GM12891 (cell line): ENCODE measurements at regions not wholly inside any gene's neighbourhood (a gene's known extent, or its start where the extent isn't known, plus 50 kb on each side); places are given as distances from the start of the nearest gene placed in this dataset.
A peak's percentile ranks its signal among the peaks of the same experiment; 100 is the strongest.

Experiments
- DNase-seq: peaks from one replicate; pipeline ENCODE4 v3.0.0; 2011; ENCODE audit warnings: low spot score; ENCODE audit not compliant: insufficient read length
- FAIRE-seq: peaks from 2 replicates; lab custom pipeline; 2011; peaks lifted over from hg19 to GRCh38; lab: Jason Lieb, UNC
- PAX5 ChIP-seq: IDR thresholded peaks from 2 replicates; pipeline ENCODE4 v1.6.1; 2011; ENCODE audit warnings: low read length, moderate library complexity, mild to moderate bottlenecking; ENCODE audit not compliant: insufficient read depth, severe bottlenecking
- POLR2A ChIP-seq: IDR thresholded peaks from 2 replicates; pipeline ENCODE4 v1.6.1; 2011; ENCODE audit warnings: low read depth, low read length, control low read depth
- POLR2AphosphoS5 ChIP-seq: IDR thresholded peaks from 2 replicates; pipeline ENCODE4 v1.6.1; 2011; ENCODE audit warnings: low read depth, low read length, control low read depth
- POU2F2 ChIP-seq: IDR thresholded peaks from 2 replicates; pipeline ENCODE4 v1.6.1; 2011; ENCODE audit warnings: low read depth, mild to moderate bottlenecking, control low read depth, low read length, moderate library complexity
- SPI1 ChIP-seq: IDR thresholded peaks from 2 replicates; pipeline ENCODE4 v1.6.1; 2011; ENCODE audit warnings: low read depth, low read length, control low read depth
- TAF1 ChIP-seq: IDR thresholded peaks from 2 replicates; pipeline ENCODE4 v1.6.1; 2011; ENCODE audit warnings: low read depth, low read length, control low read depth

- no peak for FAIRE-seq
- TF ChIP-seq POLR2AphosphoS5 = no peak
- TF ChIP-seq POLR2A = no peak
- TF ChIP-seq PAX5 = no peak
- no peak for TF ChIP-seq POU2F2
- no peak for TF ChIP-seq TAF1
- no peak for TF ChIP-seq SPI1
- DNase-seq = no peak
Observed at GRCh38 chr10:3460420-3461128, 288.0 kb upstream of the PITRM1 start.

DNA sequence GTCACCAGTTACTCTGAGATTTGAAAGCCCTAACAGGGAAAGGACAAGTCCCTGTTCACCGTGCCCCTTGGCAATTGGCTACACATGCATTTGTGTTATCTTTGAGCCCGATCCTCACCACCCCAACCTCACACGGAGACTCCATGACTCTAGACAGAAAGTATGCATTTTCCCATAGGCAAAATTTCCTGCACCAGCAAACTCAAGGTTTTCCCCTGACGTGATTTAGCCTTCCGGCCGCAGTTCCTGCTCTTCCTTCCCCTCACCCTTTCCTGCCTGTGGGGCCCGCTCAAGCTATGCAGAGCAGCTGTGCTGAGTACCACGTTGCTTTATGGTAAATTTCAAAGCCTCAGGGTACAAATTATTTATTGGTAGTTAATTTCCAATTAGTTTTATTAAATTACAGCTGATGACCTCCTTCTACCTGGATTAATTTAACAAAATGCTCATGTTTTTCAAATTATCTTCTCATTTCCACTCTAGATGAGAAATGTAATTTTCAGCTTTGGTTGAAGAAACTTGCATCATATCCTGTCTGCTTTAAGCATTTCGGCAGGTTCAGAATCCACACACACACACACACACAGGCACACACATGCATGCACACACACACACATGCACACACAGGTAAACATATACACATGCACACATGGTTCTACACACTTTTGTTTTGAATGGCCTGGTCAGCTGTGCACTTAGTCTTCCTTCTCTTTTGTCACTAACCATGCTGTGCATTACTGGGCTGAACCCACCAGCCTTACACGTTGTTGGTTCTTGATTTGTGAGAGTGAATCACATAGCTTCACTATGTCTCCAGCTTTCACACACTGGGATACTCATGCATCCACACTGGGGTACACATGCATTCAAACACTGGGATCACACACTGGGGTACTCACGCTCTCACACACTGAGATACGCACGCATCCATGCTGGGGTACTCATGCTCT lies 283.1 kb upstream of the PITRM1 start:
- DNase-seq = no peak
- no peak for TF ChIP-seq POLR2A
- TF ChIP-seq PAX5 = no peak
- no peak for TF ChIP-seq POLR2AphosphoS5
- no peak for TF ChIP-seq POU2F2
- peak; percentile 73 for FAIRE-seq

DNA sequence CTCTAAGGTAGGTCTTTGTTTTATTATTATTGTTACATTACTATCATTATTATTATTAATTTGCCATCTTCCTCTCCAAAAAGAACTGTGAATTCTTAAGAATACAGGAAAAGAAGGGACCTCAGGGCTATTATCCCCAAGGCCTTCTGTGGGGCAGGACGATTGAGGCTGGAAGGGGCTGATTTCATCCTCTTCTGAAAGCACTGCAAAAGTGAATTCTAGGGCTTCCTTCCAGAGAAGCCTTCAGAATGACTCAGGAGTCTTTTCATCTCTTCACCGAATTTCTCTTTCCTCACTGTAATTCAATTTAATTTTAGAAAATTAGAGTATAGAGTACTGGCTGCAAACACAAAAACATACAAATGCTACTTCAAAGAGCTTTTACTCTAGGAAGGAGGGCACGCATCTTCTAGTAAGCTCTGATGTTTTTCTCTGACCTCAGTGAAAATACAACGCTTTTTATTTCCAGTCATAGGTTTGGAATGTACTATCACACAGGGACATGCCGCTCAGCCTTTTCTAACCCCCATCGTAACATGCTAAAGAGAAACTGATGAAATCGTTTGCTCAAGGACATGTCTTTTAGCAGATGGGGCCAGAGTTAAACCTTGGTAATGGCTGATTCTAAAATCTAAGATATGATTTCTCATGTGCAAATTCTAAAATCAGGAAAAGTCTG lies 280.2 kb upstream of the PITRM1 start:
- no peak for FAIRE-seq
- TF ChIP-seq TAF1 (no peak), POLR2A (no peak), SPI1 (no peak), POLR2AphosphoS5 (no peak), POU2F2 (no peak), PAX5 (no peak)
- DNase-seq = no peak

GRCh38 chr10:3452173-3452626 lies 279.6 kb upstream of the PITRM1 start:
- DNase-seq (no peak), FAIRE-seq (no peak)
- TF ChIP-seq POU2F2 (no peak), TAF1 (no peak), SPI1 (no peak), POLR2AphosphoS5 (no peak), POLR2A (no peak), PAX5 (no peak)

DNA sequence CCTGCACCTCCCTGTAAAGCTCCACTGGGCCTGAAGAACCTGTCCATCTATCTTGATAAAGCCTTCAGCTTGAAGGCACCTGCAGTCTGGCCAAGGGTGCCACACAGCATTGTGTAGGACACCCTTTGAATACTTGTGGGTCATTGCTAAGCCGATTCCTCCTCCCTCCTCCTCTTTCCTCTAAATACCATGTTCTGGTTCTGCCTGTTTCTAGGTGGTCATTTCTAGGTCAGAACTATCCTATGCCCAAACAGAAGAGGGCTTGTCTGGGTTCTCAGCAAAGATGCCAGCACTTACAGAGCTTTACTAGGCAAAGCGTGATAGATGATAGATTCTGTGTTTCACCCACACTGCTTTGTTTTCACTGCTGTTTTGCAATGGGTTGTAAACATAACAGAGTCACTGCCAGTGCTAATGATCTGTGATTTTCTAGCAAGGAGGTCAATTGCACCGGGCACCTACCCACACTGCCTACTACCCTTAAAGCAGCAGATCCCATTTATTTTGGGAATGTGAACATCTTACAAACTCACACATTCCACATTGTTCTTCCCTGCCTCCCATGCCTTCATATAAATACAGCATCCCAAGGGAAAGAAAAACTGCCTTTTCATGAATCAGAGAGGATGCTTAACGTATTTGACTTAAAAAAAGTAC lies 279.1 kb upstream of the PITRM1 start:
- TF ChIP-seq POU2F2 = no peak
- TF ChIP-seq PAX5 = no peak
- TF ChIP-seq TAF1 = no peak
- TF ChIP-seq POLR2A = no peak
- no peak for TF ChIP-seq POLR2AphosphoS5
- no peak for TF ChIP-seq SPI1
- FAIRE-seq (no peak), DNase-seq (no peak)

DNA sequence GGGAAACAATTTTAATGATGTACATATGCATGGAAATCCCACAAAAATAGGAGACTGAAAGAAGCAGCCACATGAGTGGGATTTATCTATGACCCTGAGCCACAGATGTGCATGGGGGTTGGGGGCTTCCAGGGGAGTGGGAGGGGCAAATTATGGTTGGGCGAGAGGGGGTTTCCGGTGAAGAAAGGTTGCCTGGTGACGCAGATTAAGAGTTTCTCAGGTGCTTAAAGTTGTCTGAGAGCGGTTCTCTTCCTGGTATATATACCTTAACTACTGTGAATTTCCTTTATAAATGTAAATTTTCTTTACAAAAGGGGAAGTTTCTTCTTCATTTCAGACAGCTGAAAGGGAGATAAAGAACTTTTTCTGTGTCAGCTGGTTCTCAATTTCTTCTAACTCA lies 273.6 kb upstream of the PITRM1 start:
- no peak for DNase-seq
- FAIRE-seq = no peak
- TF ChIP-seq POLR2A = no peak
- TF ChIP-seq PAX5 = no peak
- no peak for TF ChIP-seq POU2F2
- TF ChIP-seq TAF1 = no peak
- no peak for TF ChIP-seq SPI1
- TF ChIP-seq POLR2AphosphoS5 = no peak

DNA sequence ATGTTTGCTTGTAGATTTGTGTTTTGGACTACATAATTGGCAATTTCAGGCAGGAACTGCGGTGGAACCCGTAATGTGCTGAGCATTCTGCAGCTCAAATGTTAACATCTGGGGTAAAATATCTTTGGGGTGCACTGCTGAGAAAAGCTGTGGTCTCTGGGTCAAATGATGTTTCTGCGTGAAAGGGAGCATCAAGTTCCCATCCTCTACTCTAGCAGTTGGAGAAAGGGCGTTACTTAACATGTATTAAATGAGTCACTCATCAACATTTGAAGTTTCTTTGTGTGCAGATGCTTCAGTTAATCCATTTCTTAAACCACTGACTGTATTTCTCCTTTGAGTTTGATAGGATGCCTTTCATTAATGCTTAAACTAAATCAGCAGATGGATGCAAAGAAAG lies 273.1 kb upstream of the PITRM1 start:
- FAIRE-seq = no peak
- TF ChIP-seq TAF1 (no peak), POLR2AphosphoS5 (no peak)

GRCh38 chr10:3442451-3442990 lies 269.9 kb upstream of the PITRM1 start:
- TF ChIP-seq PAX5 (no peak), POLR2A (no peak), POU2F2 (no peak), TAF1 (no peak), POLR2AphosphoS5 (no peak), SPI1 (no peak)
- FAIRE-seq (no peak), DNase-seq (no peak)

More for the DNA sequence above, 273.1 kb upstream of the PITRM1 start:
- no peak for DNase-seq
